Panc1 (cell line): ENCODE measurements at regions not wholly inside any gene's neighbourhood (a gene's known extent, or its start where the extent isn't known, plus 50 kb on each side); places are given as distances from the start of the nearest gene placed in this dataset.

ENCODE experiments used
- POLR2AphosphoS5 ChIP-seq: IDR thresholded peaks from 2 replicates; pipeline ENCODE4 v1.6.1; 2012; ENCODE audit warnings: mild to moderate bottlenecking, low read depth, low read length, moderate library complexity
- SIN3A ChIP-seq: IDR thresholded peaks from 2 replicates; pipeline ENCODE4 v1.6.1; 2012; ENCODE audit warnings: low read depth, mild to moderate bottlenecking, low read length, moderate library complexity, borderline replicate concordance; ENCODE audit not compliant: insufficient read depth
- TCF7L2 ChIP-seq: IDR thresholded peaks from 2 replicates; pipeline ENCODE4 v1.6.1; 2011; ENCODE audit warnings: mild to moderate bottlenecking, low read depth, low read length, inconsistent platforms
- TF ChIP-seq, protein P1 (sequence below): fragments of 450-650 bp; IDR thresholded peaks from 2 replicates; pipeline ENCODE4 v1.5.1; 2017; ENCODE audit warnings: mild to moderate bottlenecking
- TF ChIP-seq, protein P2 (sequence below), 2 experiments: IDR thresholded peaks; 2 replicates each; pipeline ENCODE4 v1.6.1; 2011 to 2012; ENCODE audit warnings: low read depth in 2 of 2, control low read depth in 1 of 2, low read length in 1 of 2, mild to moderate bottlenecking in 1 of 2, moderate library complexity in 1 of 2; ENCODE audit not compliant: insufficient read depth in 1 of 2

DNA sequence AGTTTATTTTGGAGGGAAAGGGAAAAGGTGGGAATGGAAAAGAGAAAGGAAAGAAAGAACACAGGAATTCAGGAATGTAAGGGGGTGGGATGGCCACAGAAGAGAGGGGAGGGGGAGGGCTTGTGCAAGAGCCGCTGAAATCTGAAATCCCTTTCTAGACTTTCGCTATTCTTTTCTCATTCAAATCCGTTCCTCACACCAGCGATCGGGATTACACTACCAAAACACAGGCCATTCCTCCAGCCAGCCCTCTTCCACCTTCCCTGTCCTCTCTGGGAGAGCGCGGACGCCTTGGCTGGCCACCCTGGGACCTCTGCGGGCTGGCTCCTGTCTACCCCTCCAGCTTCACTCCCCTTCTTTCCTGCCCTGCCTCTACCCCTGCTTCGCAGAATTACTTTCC lies 102.3 kb downstream of the CDCA7 start:
- TF ChIP-seq, protein P1, sequence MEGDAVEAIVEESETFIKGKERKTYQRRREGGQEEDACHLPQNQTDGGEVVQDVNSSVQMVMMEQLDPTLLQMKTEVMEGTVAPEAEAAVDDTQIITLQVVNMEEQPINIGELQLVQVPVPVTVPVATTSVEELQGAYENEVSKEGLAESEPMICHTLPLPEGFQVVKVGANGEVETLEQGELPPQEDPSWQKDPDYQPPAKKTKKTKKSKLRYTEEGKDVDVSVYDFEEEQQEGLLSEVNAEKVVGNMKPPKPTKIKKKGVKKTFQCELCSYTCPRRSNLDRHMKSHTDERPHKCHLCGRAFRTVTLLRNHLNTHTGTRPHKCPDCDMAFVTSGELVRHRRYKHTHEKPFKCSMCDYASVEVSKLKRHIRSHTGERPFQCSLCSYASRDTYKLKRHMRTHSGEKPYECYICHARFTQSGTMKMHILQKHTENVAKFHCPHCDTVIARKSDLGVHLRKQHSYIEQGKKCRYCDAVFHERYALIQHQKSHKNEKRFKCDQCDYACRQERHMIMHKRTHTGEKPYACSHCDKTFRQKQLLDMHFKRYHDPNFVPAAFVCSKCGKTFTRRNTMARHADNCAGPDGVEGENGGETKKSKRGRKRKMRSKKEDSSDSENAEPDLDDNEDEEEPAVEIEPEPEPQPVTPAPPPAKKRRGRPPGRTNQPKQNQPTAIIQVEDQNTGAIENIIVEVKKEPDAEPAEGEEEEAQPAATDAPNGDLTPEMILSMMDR: no peak
- TF ChIP-seq POLR2AphosphoS5: no peak
- TF ChIP-seq SIN3A: no peak
- TF ChIP-seq, protein P2, sequence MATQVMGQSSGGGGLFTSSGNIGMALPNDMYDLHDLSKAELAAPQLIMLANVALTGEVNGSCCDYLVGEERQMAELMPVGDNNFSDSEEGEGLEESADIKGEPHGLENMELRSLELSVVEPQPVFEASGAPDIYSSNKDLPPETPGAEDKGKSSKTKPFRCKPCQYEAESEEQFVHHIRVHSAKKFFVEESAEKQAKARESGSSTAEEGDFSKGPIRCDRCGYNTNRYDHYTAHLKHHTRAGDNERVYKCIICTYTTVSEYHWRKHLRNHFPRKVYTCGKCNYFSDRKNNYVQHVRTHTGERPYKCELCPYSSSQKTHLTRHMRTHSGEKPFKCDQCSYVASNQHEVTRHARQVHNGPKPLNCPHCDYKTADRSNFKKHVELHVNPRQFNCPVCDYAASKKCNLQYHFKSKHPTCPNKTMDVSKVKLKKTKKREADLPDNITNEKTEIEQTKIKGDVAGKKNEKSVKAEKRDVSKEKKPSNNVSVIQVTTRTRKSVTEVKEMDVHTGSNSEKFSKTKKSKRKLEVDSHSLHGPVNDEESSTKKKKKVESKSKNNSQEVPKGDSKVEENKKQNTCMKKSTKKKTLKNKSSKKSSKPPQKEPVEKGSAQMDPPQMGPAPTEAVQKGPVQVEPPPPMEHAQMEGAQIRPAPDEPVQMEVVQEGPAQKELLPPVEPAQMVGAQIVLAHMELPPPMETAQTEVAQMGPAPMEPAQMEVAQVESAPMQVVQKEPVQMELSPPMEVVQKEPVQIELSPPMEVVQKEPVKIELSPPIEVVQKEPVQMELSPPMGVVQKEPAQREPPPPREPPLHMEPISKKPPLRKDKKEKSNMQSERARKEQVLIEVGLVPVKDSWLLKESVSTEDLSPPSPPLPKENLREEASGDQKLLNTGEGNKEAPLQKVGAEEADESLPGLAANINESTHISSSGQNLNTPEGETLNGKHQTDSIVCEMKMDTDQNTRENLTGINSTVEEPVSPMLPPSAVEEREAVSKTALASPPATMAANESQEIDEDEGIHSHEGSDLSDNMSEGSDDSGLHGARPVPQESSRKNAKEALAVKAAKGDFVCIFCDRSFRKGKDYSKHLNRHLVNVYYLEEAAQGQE (IDR thresholded peaks at IDR 0.05; ENCODE audit: insufficient read depth in 1 of 2, low read depth in 2 of 2, low read length in 1 of 2): no peak
- TF ChIP-seq TCF7L2: no peak
